K562 (cell line): ENCODE measurements at regions not wholly inside any gene's neighbourhood (a gene's known extent, or its start where the extent isn't known, plus 50 kb on each side); places are given as distances from the start of the nearest gene placed in this dataset.

Source experiments
- ATAC-seq: fragments of 200-7000 bp; cut with Tn5 transposase; 3 replicates; pipeline ENCODE4 v1.9.1; 2020; ENCODE audit warnings: moderate library complexity
- BruUV-seq: library from RNA; stranded (reverse); fragments of 400-500 nt; replicated peaks from 2 replicates; lab custom pipeline; 2021; lab: Mats Ljungman, UMichigan
- CTCF ChIA-PET: fragments of 300-600 bp; formaldehyde crosslinking; extraction: SDS; loops from one replicate; lab custom pipeline; 2021; ENCODE audit warnings: low intra/inter-chr PET ratio; lab: Yijun Ruan, JAX
- POLR2A ChIA-PET: fragments of 300-600, 350-650 bp; sonication (Branson Sonifier 250); formaldehyde crosslinking; extraction: SDS; loops from one replicate; lab custom pipeline; 2021; ENCODE audit warnings: antibody characterized with exemption, inconsistent platforms; lab: Yijun Ruan, JAX
- DNase-seq, 4 experiments: peaks; one replicate each; pipeline versions ENCODE4 v3.0.0 to v3.0.0-alpha.2; 2011 to 2018; ENCODE audit warnings: low spot score in 3 of 4, mixed read lengths in 3 of 4; ENCODE audit errors: extremely low read depth in 1 of 4
- FAIRE-seq: peaks from 2 replicates; lab custom pipeline; 2011; peaks lifted over from hg19 to GRCh38; lab: Jason Lieb, UNC
- H2AFZ ChIP-seq: 2 replicates; pipeline ENCODE4 v1.6.0; 2011; ENCODE audit warnings: low read depth, low read length, control low read depth, inconsistent platforms
- H3K27ac ChIP-seq: fragments of 200-600 bp; 3 replicates; pipeline ENCODE4 v1.8.0; 2011; ENCODE audit warnings: low read depth, mild to moderate bottlenecking, control low read depth, inconsistent platforms, low read length, moderate library complexity, mixed read lengths; ENCODE audit errors: extremely low read depth
- H3K27me3 ChIP-seq, 2 experiments: fragments of 300-600 bp in 1 of 2; 2 replicates in 1 of 2; 3 replicates in 1 of 2; pipeline versions ENCODE4 v1.6.0 to v1.8.0; 2011; ENCODE audit warnings: inconsistent platforms in 2 of 2, low read length in 2 of 2, mild to moderate bottlenecking in 1 of 2, mixed read lengths in 1 of 2, moderate library complexity in 1 of 2; ENCODE audit not compliant: control insufficient read depth in 2 of 2, insufficient read depth in 2 of 2
- H3K36me3 ChIP-seq: fragments of 300-600 bp; 3 replicates; pipeline ENCODE4 v1.8.0; 2011; ENCODE audit warnings: mild to moderate bottlenecking, low read length, inconsistent platforms; ENCODE audit not compliant: control insufficient read depth, insufficient read depth
- H3K4me1 ChIP-seq, 2 experiments: fragments of 200-600 bp in 1 of 2; replicated peaks in 1 of 2; 2 replicates in 1 of 2; 3 replicates in 1 of 2; pipeline versions ENCODE4 v1.5.1 to v1.8.0; 2011; ENCODE audit warnings: inconsistent platforms in 2 of 2, low read length in 2 of 2, mild to moderate bottlenecking in 1 of 2, mixed read lengths in 1 of 2, moderate library complexity in 1 of 2; ENCODE audit not compliant: control insufficient read depth in 2 of 2, insufficient read depth in 2 of 2
- H3K4me2 ChIP-seq: 2 replicates; pipeline ENCODE4 v1.6.1; 2011; ENCODE audit warnings: low read length, control low read depth, inconsistent platforms, mixed read lengths; ENCODE audit not compliant: insufficient read depth
- H3K4me3 ChIP-seq: fragments of 200-600 bp; sonication (generic), shearing (Covaris generic); 2 replicates; pipeline ENCODE4 v1.5.1; 2016; ENCODE audit warnings: control low read depth, inconsistent platforms
- H3K79me2 ChIP-seq: fragments of 200-600 bp; 3 replicates; pipeline ENCODE4 v1.8.0; 2011; ENCODE audit warnings: low read length, inconsistent platforms; ENCODE audit not compliant: control insufficient read depth, insufficient read depth
- H3K9ac ChIP-seq, 2 experiments: 2 replicates each; pipeline versions ENCODE4 v1.6.0 to v1.6.1; 2011; ENCODE audit warnings: low read depth in 2 of 2, low read length in 2 of 2, control low read depth in 1 of 2, inconsistent platforms in 1 of 2, mild to moderate bottlenecking in 1 of 2, mixed read lengths in 1 of 2; ENCODE audit not compliant: insufficient read depth in 1 of 2
- H3K9me1 ChIP-seq: one replicate; pipeline ENCODE4 v1.6.0; 2011; ENCODE audit warnings: inconsistent platforms, mild to moderate bottlenecking, low read length, moderate library complexity; ENCODE audit not compliant: control insufficient read depth, insufficient read depth
- H3K9me3 ChIP-seq: replicated peaks from 2 replicates; pipeline ENCODE4 v1.5.1; 2011; ENCODE audit warnings: low read depth, low read length, inconsistent platforms; ENCODE audit not compliant: control insufficient read depth, insufficient read depth
- H4K20me1 ChIP-seq: replicated peaks from 2 replicates; pipeline ENCODE4 v1.6.1; 2011; ENCODE audit warnings: low read length, inconsistent platforms, mixed read lengths; ENCODE audit not compliant: control insufficient read depth, insufficient read depth
- DMBX1 ChIP-seq: fragments of 250-450 bp; sonication (Bioruptor Pico); IDR thresholded peaks from 2 replicates; pipeline ENCODE4 v1.8.0; 2022; ENCODE audit warnings: inconsistent platforms, mild to moderate bottlenecking, moderate library complexity, borderline replicate concordance
- HBP1 ChIP-seq: fragments of 450-650 bp; formaldehyde crosslinking; IDR thresholded peaks from 2 replicates; pipeline ENCODE4 v1.4.0; 2022; ENCODE audit warnings: missing genetic modification characterization
- LCOR ChIP-seq: sonication (generic); formaldehyde crosslinking; IDR thresholded peaks from 2 replicates; pipeline ENCODE4 v1.8.0; 2022; ENCODE audit warnings: mild to moderate bottlenecking, missing genetic modification reagents
- NR2C2 ChIP-seq, 2 experiments: fragments of 200-800 bp in 1 of 2; sonication (Bioruptor generic) in 1 of 2; sonication (generic) in 1 of 2; formaldehyde crosslinking in 1 of 2; IDR thresholded peaks; 2 replicates each; pipeline versions ENCODE4 v1.6.1 to v1.8.0; 2016 to 2022; ENCODE audit warnings: mild to moderate bottlenecking in 1 of 2, missing compliant biosample characterization in 1 of 2, missing genetic modification characterization in 1 of 2, missing genetic modification reagents in 1 of 2
- PML ChIP-seq: IDR thresholded peaks from 2 replicates; pipeline ENCODE4 v1.6.1; 2012; ENCODE audit warnings: low read length, inconsistent platforms
- PTRF ChIP-seq: fragments of 450-650 bp; IDR thresholded peaks from 2 replicates; pipeline ENCODE4 v1.6.1; 2016; ENCODE audit warnings: mild to moderate bottlenecking, missing genetic modification characterization, missing compliant biosample characterization
- ZNF239 ChIP-seq: fragments of 250-450 bp; sonication (Bioruptor Pico); IDR thresholded peaks from 2 replicates; pipeline ENCODE4 v1.4.0; 2020; ENCODE audit warnings: mild to moderate bottlenecking
- ZNF253 ChIP-seq: fragments of 250-450 bp; sonication (Bioruptor Pico); conservative IDR thresholded peaks from 2 replicates; pipeline ENCODE4 v1.6.1; 2021; ENCODE audit warnings: mild to moderate bottlenecking
- WGBS: fragments of 100-300 bp; shearing (Covaris generic); methylation state at CpG from one replicate; pipeline ENCODE4 v1.1.6; 2016; ENCODE audit warnings: low coverage, mixed read lengths; ENCODE audit not compliant: insufficient coverage; ENCODE audit errors: missing lambda C conversion rate; 5-methylcytosine and 5-hydroxymethylcytosine counted together
- in situ Hi-C: fragments of 300-500 bp; cut with MboI; formaldehyde crosslinking; loops from 4 replicates; pipeline ENCODE4 v1.15.0; 2018; ENCODE audit warnings: inconsistent platforms, mixed read lengths
- intact Hi-C: fragments of 100-400 bp; cut with micrococcal nuclease; formaldehyde crosslinking; loops from 2 replicates; pipeline ENCODE4 v1.14.2; 2022

- Histone ChIP-seq H3K27me3 (no peaks in the 10 kb centered on the region), H4K20me1 (peaks cover 3% of the 10 kb centered on the region; the same call in 1 of the 2 replicates), H3K9ac (no peak overlapping the region), H3K9me1 (no peaks in the 10 kb centered on the region), H3K4me1 (no peaks in the 10 kb centered on the region), H3K27ac (no peak overlapping the region), H3K36me3 (no peaks in the 10 kb centered on the region), H3K9me3 (no peaks in the 10 kb centered on the region), H3K4me2 (no peak overlapping the region), H2AFZ (no peak overlapping the region), H3K4me3 (no peak overlapping the region), H3K79me2 (no peaks in the 10 kb centered on the region)
- no TSS peak for BruUV-seq
- intact Hi-C loops, result no loop called here
- ATAC-seq, result no peak
- DNase-seq, result no peak
- TF ChIP-seq ZNF239 (CRISPR knock-in tag) (no peak), HBP1 (CRISPR knock-in tag) (no peak), NR2C2 (CRISPR knock-in tag; IDR thresholded peaks at IDR 0.05) (no peak), NR2C2 (tag; IDR thresholded peaks at IDR 0.05) (no peak), PML (no peak), ZNF253 (no peak), PTRF (tag) (no peak), LCOR (CRISPR knock-in tag) (no peak), DMBX1 (CRISPR knock-in tag) (no peak)
- in situ Hi-C loops, result no loop called here
- WGBS, result 0% methylated on average over 4 of the region's 4 CpGs
- CTCF ChIA-PET, result no interaction called here
- FAIRE-seq, result no peak
- POLR2A ChIA-PET, result no interaction called here
Measured at GRCh38 chr5:14068136-14068535, 75.0 kb upstream of the TRIO start.
